ENCODE measurements at regions not wholly inside any gene's neighbourhood (a gene's known extent, or its start where the extent isn't known, plus 50 kb on each side); places are given as distances from the start of the nearest gene placed in this dataset.

DNA sequence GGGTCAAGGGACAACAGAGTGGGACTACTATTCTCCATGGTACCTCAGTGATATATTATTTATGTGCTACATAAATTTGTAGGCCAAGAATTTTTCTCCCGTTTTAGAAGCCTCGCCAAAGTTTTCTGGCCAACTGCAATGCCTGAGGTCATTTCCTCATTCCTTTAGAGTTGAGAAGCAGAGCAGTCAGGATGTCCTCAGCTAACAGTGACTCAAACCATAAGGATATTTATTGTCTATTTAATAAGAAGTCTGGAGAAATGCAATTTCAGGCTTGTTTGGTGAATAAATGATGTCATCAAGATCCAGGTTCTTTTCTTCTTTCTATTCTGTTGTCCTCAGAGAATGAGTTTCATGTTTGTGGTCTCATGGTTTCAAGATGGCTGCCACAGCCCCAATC is 91.0 kb downstream of the ADCYAP1 start:
- TF ChIP-seq JUN (CRISPR knock-in tag; IDR thresholded peaks at IDR 0.05) (no peak), NFYB (CRISPR knock-in tag; conservative IDR thresholded peaks at IDR 0.05; ENCODE audit: low read depth) (no peak), ETV6 (CRISPR knock-in tag; IDR thresholded peaks at IDR 0.05) (no peak), ATF3 (CRISPR knock-in tag; conservative IDR thresholded peaks at IDR 0.05) (no peak), CTCF (IDR thresholded peaks at IDR 0.05) (no peak), MAX (CRISPR knock-in tag; IDR thresholded peaks at IDR 0.05) (no peak), FOXJ3 (CRISPR knock-in tag; IDR thresholded peaks at IDR 0.05; ENCODE audit: borderline replicate concordance) (no peak), AR (CRISPR knock-in tag; IDR thresholded peaks at IDR 0.05) (no peak), MYBL2 (CRISPR knock-in tag; IDR thresholded peaks at IDR 0.05) (no peak), OVOL2 (CRISPR knock-in tag; IDR thresholded peaks at IDR 0.05; ENCODE audit: borderline replicate concordance) (no peak), ZBTB21 (CRISPR knock-in tag; IDR thresholded peaks at IDR 0.05; ENCODE audit: borderline replicate concordance) (no peak), NR3C1 (CRISPR knock-in tag; conservative IDR thresholded peaks at IDR 0.05; ENCODE audit: low read depth) (no peak), TCF7 (CRISPR knock-in tag; IDR thresholded peaks at IDR 0.05; ENCODE audit: low read depth) (no peak)

Measured in WTC11 (cell line).